ENCODE measurements at regions not wholly inside any gene's neighbourhood (a gene's known extent, or its start where the extent isn't known, plus 50 kb on each side); places are given as distances from the start of the nearest gene placed in this dataset.

- ChIA-PET POLR2A (ENCODE audit: low non-redundant PET) (no interaction called here), CTCF (interaction anchor here (0.7 kb wide), 2 partner anchors 484 to 695 kb away, joined by 3 to 6 read pairs; no protein-coding TSS in a partner anchor)
Observed at GRCh38 chr5:10153394-10153793, 96.3 kb downstream of the ATPSCKMT start.

GRCh38 chr5:10151656-10152055, 98.0 kb downstream of the ATPSCKMT start:
- POLR2A ChIA-PET (ENCODE audit: low non-redundant PET), result no interaction called here

More at GRCh38 chr5:10153394-10153793, 96.3 kb downstream of the ATPSCKMT start:
- no peak overlapping the region for H3K27ac ChIP-seq
- DNase-seq (ENCODE audit: low spot score), result no peak
- TF ChIP-seq CTCF (conservative IDR thresholded peaks at IDR 0.05; ENCODE audit: low read depth), result no peak

GRCh38 chr5:10149911-10150310, 99.8 kb downstream of the ATPSCKMT start:
- TF ChIP-seq CTCF (conservative IDR thresholded peaks at IDR 0.05; ENCODE audit: low read depth), result no peak
- H3K27ac ChIP-seq, result no peak overlapping the region
- no peak for DNase-seq (ENCODE audit: low spot score)
- ChIA-PET POLR2A (ENCODE audit: low non-redundant PET) (no interaction called here), CTCF (no interaction called here)

More at GRCh38 chr5:10151656-10152055, 98.0 kb downstream of the ATPSCKMT start:
- TF ChIP-seq CTCF (conservative IDR thresholded peaks at IDR 0.05; ENCODE audit: low read depth), result no peak
- CTCF ChIA-PET, result no interaction called here
- no peak for DNase-seq (ENCODE audit: low spot score)
- no peak overlapping the region for H3K27ac ChIP-seq

- H3K27ac ChIP-seq, result no peak overlapping the region
- peak; percentile 20 for DNase-seq (ENCODE audit: low spot score)
- POLR2A ChIA-PET (ENCODE audit: low non-redundant PET), result no interaction called here
- TF ChIP-seq CTCF (conservative IDR thresholded peaks at IDR 0.05; ENCODE audit: low read depth), result peak; percentile 18; the same call in 1 of the 2 replicates
- CTCF ChIA-PET, result no interaction called here
Observed at GRCh38 chr5:10145923-10146401, 103.7 kb downstream of the ATPSCKMT start.

- DNase-seq (ENCODE audit: low spot score), result no peak
- CTCF ChIA-PET, result no interaction called here
- H3K27ac ChIP-seq, result no peak overlapping the region
- POLR2A ChIA-PET (ENCODE audit: low non-redundant PET), result no interaction called here
- TF ChIP-seq CTCF (conservative IDR thresholded peaks at IDR 0.05; ENCODE audit: low read depth), result no peak
Observed at GRCh38 chr5:10144040-10144439, 105.6 kb downstream of the ATPSCKMT start.

- TF ChIP-seq CTCF (conservative IDR thresholded peaks at IDR 0.05; ENCODE audit: low read depth), result no peak
- ChIA-PET CTCF (interaction anchor here (0.5 kb wide), 1 partner anchor 88 kb away, joined by 3 read pairs; no protein-coding TSS in a partner anchor), POLR2A (ENCODE audit: low non-redundant PET) (no interaction called here)
- no peak for DNase-seq (ENCODE audit: low spot score)
- H3K27ac ChIP-seq, result no peak overlapping the region
Observed at GRCh38 chr5:10140195-10140973, 109.3 kb downstream of the ATPSCKMT start.

Data from RWPE1 (cell line).